Renal cortical epithelial cell (primary cell): ENCODE measurements at regions not wholly inside any gene's neighbourhood (a gene's known extent, or its start where the extent isn't known, plus 50 kb on each side); places are given as distances from the start of the nearest gene placed in this dataset.

Experiments
- DNase-seq: peaks from one replicate; pipeline ENCODE4 v3.0.0-alpha.2; 2011; ENCODE audit warnings: low read depth

DNA sequence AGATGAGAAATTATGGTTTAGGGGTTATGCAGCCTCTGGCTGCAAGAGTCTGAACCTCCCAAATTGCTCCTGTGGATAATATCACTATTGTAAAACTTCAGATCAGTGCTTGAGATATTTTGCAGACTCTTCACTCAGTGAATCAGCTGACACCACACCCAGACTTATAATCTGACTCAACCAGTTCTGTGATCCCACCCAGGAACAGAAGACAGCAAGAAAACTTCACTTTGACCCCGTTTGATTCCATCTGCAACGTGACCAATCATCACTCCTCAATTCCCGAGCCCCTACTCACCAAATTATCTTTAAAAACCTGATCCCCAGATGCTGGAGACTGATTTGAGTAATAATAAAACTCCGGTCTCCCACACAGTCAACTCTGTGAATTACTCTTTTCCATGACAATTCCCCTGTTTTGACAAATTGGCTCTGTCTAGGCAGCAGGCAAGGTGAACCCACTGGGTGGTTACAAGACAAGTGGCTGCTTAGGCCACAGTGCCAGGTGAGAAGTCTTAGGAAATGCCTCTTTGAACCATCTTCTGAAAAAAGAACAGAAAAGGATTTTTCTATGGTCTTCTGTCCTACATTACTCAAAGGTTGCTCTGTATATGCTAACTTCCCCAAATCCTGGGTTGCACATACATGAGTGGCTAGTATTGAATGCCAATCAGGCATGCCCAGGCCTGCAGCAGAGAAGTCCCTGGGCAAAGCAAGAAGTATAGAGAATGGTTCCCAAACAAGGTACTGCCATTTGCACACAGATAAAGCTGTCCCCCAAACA is 588.0 kb downstream of the PRELID2 start:
- no peak for DNase-seq

DNA sequence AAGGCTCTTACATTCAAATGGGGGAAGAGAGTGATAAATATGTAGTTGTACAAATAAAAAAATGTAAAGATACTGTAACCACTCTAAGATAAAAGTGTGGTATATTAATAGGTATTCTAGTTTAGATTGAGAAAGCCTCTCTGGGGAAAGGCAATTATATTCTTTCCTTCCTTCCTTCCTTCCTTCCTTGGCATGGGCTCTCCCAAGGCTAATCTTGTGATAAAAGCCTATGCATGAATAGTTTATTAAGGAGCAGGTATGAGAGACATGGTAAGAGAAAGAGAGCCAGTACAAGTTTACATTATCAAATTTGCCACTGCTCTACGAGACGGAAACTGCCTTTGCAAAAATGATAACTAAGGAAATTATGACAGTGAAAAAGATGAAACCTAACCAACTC is 588.8 kb downstream of the PRELID2 start:
- DNase-seq = no peak

GRCh38 chr5:145245354-145245753 is 589.8 kb downstream of the PRELID2 start:
- DNase-seq = no peak

GRCh38 chr5:145244788-145245187 is 590.4 kb downstream of the PRELID2 start:
- no peak for DNase-seq

- DNase-seq = no peak
Measured at GRCh38 chr5:145244251-145244650, 590.9 kb downstream of the PRELID2 start.

DNA sequence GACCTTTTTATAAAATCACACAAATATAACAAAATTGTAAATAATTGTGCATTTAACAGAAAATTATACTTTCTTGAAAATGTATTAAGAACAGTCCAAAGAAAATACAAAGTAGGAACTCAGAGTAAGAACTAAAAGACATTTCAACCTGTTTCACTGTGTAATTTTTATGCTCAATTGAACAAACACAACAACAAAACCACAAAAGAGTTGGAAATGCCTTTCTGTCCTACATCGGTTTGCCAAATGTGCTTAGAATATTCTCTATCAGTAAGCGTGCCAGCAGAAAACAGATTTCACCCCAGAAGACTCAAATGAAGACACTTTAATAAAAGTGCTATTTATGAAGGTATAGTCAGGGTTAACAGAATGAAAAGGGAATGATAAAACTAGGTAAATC is 592.1 kb downstream of the PRELID2 start:
- peak; percentile 45 for DNase-seq

GRCh38 chr5:145242551-145242950 is 592.6 kb downstream of the PRELID2 start:
- DNase-seq = no peak

DNA sequence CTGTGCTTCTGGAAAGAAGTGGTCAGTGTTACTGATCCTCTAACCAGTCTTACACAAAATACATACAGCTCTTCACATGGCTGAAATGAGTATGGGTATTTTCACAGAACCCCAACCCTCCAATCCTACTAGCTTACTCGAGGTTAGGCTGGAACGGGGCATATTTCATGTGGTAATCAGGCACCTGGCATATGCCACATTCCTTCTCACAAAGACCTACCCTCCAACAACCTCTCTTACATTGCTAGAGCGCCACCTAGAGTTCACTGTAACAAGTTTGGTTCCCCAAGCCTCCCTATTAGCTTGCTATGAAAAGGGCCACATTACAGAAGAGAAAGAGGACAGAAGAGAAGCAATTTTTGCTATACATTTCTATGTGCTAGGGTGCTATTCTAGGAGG is 597.3 kb downstream of the PRELID2 start:
- peak; percentile 72 for DNase-seq

DNA sequence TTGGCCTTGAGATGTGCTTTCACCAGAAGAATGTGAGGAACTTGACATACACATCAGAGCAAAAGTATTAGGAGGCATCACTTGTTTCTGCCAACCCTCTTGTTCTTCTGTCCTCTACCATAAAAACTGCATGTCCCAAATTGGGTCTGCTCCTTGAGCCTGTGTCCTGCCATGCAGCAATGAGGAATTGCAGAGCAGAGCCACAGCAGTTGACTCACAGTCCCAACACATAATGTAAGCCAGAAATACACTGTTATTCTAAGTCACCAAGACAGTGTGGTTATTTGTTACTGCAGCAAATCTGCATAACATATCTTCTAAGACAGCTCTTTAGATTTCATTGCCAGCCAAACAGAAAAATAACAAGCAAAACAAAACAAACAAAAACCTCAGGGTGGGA is 598.2 kb downstream of the PRELID2 start:
- DNase-seq = no peak

DNA sequence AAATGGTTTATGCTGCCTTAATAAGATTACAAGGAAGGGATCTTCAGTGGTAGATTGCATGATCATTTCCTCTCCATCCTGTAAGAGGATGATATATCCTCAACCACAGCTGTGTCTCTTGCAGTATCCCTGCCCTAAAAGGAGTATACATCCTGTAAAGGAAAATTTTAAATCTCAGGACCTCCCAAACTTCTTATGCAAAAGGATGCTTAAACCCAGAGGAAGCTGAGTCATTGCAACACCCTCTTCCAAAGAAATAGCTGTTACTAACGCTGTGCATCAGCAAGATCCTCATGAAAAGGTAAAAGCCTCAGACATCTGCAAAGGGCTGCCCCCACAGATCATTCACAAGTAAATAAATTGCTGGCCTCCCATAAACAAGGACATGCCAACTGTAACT is 599.0 kb downstream of the PRELID2 start:
- no peak for DNase-seq

DNA sequence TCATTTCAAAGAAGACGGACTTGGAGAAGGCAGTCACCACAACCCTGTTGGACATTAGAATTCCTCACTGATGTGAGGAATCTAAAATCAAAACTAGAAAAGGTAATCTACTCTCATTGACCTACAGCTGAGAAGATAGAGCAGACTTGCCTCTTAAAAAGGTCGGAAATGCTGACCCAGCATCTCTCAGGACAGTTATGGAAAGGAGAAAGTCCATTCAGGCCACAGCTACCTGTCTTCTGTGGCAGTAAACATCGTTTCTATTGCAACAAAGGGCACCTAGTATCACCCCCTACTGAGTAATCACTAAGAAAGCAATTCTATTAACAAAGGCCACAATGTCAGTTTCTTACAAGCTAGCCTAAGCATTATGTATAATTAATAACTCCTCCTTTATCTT is 601.7 kb downstream of the PRELID2 start:
- no peak for DNase-seq

DNA sequence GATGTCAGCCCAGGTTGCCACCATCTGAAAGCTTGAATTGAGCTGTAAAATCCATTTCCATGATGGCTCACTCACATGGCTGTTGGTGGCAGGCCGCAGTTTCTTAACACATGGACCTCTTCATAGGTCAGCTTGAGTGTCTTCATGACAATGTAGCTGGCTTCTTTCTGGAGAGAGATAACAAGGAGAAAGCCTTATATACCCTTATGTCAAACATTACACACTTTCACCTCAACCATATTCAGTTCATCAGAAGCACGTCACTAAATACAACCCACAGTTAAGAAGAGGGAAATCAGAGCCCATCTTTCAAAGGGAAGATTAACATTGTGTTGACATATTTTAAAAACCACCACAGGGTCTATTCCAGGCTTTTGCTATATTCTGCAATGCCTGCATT is 604.4 kb downstream of the PRELID2 start:
- no peak for DNase-seq

DNA sequence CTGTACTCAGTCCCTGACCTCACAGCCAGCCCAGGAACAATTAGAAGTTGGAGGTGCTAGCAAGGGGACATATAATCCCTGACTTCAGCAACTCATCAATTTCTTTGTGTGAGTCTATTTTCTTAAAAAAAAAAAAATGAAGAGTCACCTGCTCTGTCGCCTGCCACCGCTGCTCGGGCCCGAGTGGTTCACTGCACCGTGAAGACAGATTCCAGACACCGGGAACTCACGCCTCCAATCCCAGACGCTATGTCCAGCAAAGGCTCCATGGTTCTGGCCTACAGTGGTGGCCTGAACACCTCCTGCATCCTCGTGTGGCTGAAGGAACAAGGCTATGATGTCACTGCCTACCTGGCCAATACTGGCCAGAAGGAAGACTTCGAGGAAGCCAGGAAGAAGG is 606.6 kb downstream of the PRELID2 start:
- no peak for DNase-seq

- no peak for DNase-seq
Measured at GRCh38 chr5:145227881-145228280, 607.3 kb downstream of the PRELID2 start.

DNA sequence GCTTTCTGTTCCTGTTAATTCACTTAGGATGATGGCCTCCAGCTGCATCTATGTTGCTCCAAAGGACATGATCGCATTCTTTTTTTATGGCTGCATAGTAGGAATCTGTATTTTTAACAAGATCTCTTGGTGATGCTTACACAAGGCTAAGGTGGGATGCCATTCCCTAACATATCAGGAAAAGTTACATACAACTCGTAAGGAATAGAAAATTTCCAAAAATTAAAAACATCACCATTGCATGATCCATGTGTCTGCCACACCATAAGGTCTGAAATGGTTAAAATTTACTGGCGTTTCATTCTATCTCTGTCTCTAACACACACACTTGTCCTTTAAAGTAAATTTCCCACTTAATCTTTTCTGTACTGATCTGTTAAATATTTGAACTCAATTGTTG is 608.4 kb downstream of the PRELID2 start:
- DNase-seq = no peak

GRCh38 chr5:145225529-145225928 is 609.6 kb downstream of the PRELID2 start:
- DNase-seq = no peak

GRCh38 chr5:145223582-145223981 is 611.6 kb downstream of the PRELID2 start:
- DNase-seq = no peak

DNA sequence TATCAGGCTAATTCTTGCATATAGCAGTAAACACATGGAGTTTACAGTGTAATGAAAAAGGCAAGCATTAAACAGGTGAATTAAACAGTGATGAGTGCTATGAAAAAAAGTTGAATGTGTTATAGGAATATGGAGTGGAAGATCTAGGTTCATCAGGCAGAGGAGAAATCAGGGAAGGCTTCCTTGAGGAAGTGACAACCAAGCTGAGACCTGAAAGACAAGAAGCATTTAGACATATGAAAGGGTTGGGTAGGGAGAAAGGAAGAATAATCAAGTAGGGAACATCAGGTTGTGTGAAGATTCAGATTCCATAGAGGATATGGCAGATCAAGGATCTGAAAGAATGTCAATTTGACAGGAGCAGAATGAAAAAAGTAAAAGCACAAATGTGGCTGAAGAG is 612.5 kb downstream of the PRELID2 start:
- no peak for DNase-seq

GRCh38 chr5:145221416-145221815 is 613.7 kb downstream of the PRELID2 start:
- DNase-seq = no peak

GRCh38 chr5:145220481-145220880 is 614.7 kb downstream of the PRELID2 start:
- peak; percentile 3 for DNase-seq

DNA sequence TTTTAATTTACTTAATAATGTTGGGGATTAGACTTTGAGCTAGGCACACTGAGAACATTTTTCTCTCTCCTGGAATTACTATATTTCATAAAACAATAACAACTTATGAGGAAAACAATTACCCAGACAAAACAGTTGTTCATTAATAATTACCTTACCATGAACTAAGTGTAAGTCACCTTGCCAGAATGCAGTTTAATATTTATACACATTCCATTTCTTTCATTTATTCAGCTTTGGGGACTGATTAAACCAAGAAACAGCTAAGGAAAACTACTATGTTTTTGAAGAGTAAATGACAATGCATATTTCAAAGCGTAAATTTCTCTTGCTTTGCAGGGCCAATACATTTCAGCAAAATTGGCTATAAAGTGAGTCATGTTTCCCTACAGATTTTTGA is 616.2 kb downstream of the PRELID2 start:
- DNase-seq = peak; percentile 75

DNA sequence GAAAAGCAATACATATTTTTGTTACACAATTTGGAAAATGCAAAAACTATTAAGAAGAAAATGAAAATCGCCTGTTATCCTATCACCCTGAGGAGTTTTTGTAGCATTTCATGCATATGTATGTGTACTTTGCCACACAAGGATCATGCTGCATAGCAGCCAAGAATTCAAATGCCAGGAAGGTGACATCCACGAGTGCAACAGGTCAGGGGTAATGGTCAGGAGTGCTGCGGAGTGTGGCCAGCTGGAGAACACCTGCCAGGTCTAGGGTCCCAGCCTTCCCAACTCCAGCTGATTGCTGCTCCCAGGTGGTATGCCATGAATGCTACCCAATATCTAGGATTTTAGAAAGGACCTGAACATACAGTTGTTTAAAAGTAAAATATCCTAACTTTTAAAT is 617.1 kb downstream of the PRELID2 start:
- DNase-seq = peak; percentile 72

DNA sequence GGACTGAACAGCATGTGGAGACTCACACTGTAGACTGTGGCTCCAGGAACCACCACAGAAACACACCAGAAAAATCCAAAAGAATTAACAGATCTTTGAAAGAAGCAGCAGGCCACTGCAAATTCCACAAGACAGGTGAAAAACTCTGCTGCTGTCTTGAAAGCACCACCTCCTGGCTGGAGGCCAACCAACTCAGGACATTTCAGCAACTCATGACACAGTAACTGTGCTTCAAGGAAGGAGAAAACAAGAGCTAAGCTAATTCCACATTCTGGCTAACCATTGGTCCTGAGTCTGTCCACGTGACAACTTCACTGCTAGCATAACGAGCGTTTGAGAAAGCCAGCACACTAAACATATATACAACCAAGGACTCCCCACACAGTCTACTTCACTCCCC is 625.1 kb downstream of the PRELID2 start:
- peak; percentile 43 for DNase-seq

- DNase-seq = no peak
Measured at GRCh38 chr5:145205546-145205945, 629.6 kb downstream of the PRELID2 start.
